ENCODE measurements at regions not wholly inside any gene's neighbourhood (a gene's known extent, or its start where the extent isn't known, plus 50 kb on each side); places are given as distances from the start of the nearest gene placed in this dataset.
"Not testable (repeated sequence)": the region's sequence is repeated elsewhere in the genome, so short reads cannot be mapped to it uniquely, and the experiment has no call there.

GRCh38 chr4:131883181-131883580 lies 1265.9 kb upstream of the PCDH10 start:
- H3K4me3 ChIP-seq; H3K27ac ChIP-seq; H3K9me3 ChIP-seq; H3K36me3 ChIP-seq; H3K27me3 ChIP-seq; DNase-seq (ENCODE audit: low spot score); H3K4me1 ChIP-seq: not testable (repeated sequence)

- DNase-seq (ENCODE audit: low spot score); H3K36me3 ChIP-seq; H3K9me3 ChIP-seq; H3K27ac ChIP-seq; H3K4me1 ChIP-seq; H3K27me3 ChIP-seq; H3K4me3 ChIP-seq: not testable (repeated sequence)
Observed at GRCh38 chr4:131925662-131926061, 1223.4 kb upstream of the PCDH10 start.

- not testable (repeated sequence) for H3K27ac ChIP-seq; DNase-seq (ENCODE audit: low spot score); H3K4me1 ChIP-seq; H3K36me3 ChIP-seq; H3K9me3 ChIP-seq; H3K27me3 ChIP-seq; H3K4me3 ChIP-seq
Observed at GRCh38 chr4:131967646-131968045, 1181.4 kb upstream of the PCDH10 start.

- DNase-seq (ENCODE audit: low spot score) = no peak
- Histone ChIP-seq H3K36me3 (no peaks in the 10 kb centered on the region), H3K27me3 (no peaks in the 10 kb centered on the region), H3K27ac (no peak overlapping the region), H3K9me3 (peaks cover 0 to 10% of the 10 kb centered on the region in 2 donors), H3K4me3 (no peak overlapping the region), H3K4me1 (no peaks in the 10 kb centered on the region)
- no peak for TF ChIP-seq CTCF (IDR thresholded peaks at IDR 0.05)
Observed at GRCh38 chr4:131974730-131975129, 1174.4 kb upstream of the PCDH10 start.

- H3K27me3 ChIP-seq; H3K36me3 ChIP-seq; DNase-seq (ENCODE audit: low spot score); H3K27ac ChIP-seq; H3K4me1 ChIP-seq; H3K4me3 ChIP-seq: not testable (repeated sequence)
- H3K9me3 ChIP-seq = peaks cover 0 to 10% of the 10 kb centered on the region in 2 donors
Observed at GRCh38 chr4:131975276-131976132, 1173.6 kb upstream of the PCDH10 start.

GRCh38 chr4:131976133-131977002 lies 1172.7 kb upstream of the PCDH10 start:
- H3K4me3 ChIP-seq; DNase-seq (ENCODE audit: low spot score); H3K36me3 ChIP-seq; H3K27ac ChIP-seq; H3K27me3 ChIP-seq; H3K4me1 ChIP-seq: not testable (repeated sequence)
- H3K9me3 ChIP-seq = peaks cover 0 to 10% of the 10 kb centered on the region in 2 donors

- H3K9me3 ChIP-seq = peaks cover 0 to 10% of the 10 kb centered on the region in 2 donors
- H3K27me3 ChIP-seq = no peaks in the 10 kb centered on the region
- no peak overlapping the region for H3K4me3 ChIP-seq
- no peak for TF ChIP-seq CTCF (IDR thresholded peaks at IDR 0.05)
- DNase-seq (ENCODE audit: low spot score) = no peak
- no peak overlapping the region for H3K27ac ChIP-seq
- H3K36me3 ChIP-seq = no peaks in the 10 kb centered on the region
- no peaks in the 10 kb centered on the region for H3K4me1 ChIP-seq
Observed at GRCh38 chr4:131978120-131978519, 1171.0 kb upstream of the PCDH10 start.

GRCh38 chr4:131989576-131989975 lies 1159.5 kb upstream of the PCDH10 start:
- Histone ChIP-seq H3K27ac (no peak overlapping the region), H3K9me3 (no peaks in the 10 kb centered on the region), H3K36me3 (no peaks in the 10 kb centered on the region), H3K4me3 (no peak overlapping the region), H3K27me3 (no peaks in the 10 kb centered on the region), H3K4me1 (no peaks in the 10 kb centered on the region)
- DNase-seq (ENCODE audit: low spot score) = no peak
- no peak for TF ChIP-seq CTCF (IDR thresholded peaks at IDR 0.05)

All from right atrium auricular region (tissue), 2 donors.